ENCODE measurements at regions not wholly inside any gene's neighbourhood (a gene's known extent, or its start where the extent isn't known, plus 50 kb on each side); places are given as distances from the start of the nearest gene placed in this dataset.
A peak's percentile ranks its signal among the peaks of the same experiment; 100 is the strongest.

DNA sequence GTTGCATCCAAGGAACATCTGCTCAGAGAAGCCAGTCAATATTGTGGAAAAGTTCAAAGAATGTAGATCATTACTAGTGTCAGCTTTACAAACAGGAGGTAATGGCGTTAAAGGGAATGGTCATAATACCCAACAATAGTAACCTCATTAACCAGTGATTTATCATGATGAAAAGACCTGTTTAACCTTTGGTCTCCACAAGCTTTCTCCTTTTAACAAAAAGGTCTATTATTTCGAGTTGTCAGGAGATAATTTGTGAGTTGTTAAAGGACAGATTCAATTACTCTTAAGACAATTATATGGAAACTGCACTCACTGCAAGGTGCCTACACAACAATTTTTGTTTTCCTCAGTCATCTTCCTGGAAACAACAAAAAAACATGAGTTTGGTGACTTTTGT, 73.8 kb upstream of the HTATIP2 start:
- Histone ChIP-seq H3K36me3 (ENCODE audit: insufficient read depth, low read length) (no peaks in the 10 kb centered on the region), H2AFZ (ENCODE audit: low read length) (no peak overlapping the region), H3K27me3 (ENCODE audit: insufficient read depth, low read length) (peaks cover 13% of the 10 kb centered on the region), H3K4me1 (ENCODE audit: insufficient read depth, low read length) (no peaks in the 10 kb centered on the region), H3K4me2 (ENCODE audit: insufficient read depth, low read length) (no peak overlapping the region), H3K9me3 (ENCODE audit: low read depth, low read length) (no peaks in the 10 kb centered on the region), H3K4me3 (ENCODE audit: insufficient read depth, low read length) (no peak overlapping the region), H4K20me1 (ENCODE audit: insufficient read depth, low read length) (no peaks in the 10 kb centered on the region), H3K79me2 (ENCODE audit: insufficient read depth, low read length) (no peaks in the 10 kb centered on the region), H3K27ac (ENCODE audit: low read depth, low read length) (no peak overlapping the region)
- DNase-seq (ENCODE audit: insufficient read length, low spot score, missing footprints), result no peak
- TF ChIP-seq, protein P1, sequence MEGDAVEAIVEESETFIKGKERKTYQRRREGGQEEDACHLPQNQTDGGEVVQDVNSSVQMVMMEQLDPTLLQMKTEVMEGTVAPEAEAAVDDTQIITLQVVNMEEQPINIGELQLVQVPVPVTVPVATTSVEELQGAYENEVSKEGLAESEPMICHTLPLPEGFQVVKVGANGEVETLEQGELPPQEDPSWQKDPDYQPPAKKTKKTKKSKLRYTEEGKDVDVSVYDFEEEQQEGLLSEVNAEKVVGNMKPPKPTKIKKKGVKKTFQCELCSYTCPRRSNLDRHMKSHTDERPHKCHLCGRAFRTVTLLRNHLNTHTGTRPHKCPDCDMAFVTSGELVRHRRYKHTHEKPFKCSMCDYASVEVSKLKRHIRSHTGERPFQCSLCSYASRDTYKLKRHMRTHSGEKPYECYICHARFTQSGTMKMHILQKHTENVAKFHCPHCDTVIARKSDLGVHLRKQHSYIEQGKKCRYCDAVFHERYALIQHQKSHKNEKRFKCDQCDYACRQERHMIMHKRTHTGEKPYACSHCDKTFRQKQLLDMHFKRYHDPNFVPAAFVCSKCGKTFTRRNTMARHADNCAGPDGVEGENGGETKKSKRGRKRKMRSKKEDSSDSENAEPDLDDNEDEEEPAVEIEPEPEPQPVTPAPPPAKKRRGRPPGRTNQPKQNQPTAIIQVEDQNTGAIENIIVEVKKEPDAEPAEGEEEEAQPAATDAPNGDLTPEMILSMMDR (IDR thresholded peaks at IDR 0.05; ENCODE audit: extremely low read depth, low read depth, low read length), result no peak

- peaks cover 17% of the 10 kb centered on the region for H3K27me3 ChIP-seq (ENCODE audit: insufficient read depth, low read length)
- no peak for DNase-seq (ENCODE audit: insufficient read length, low spot score, missing footprints)
- H3K36me3 ChIP-seq (ENCODE audit: insufficient read depth, low read length), result no peaks in the 10 kb centered on the region
- H2AFZ ChIP-seq (ENCODE audit: low read length), result no peak overlapping the region
- no peak overlapping the region for H3K4me3 ChIP-seq (ENCODE audit: insufficient read depth, low read length)
- no peaks in the 10 kb centered on the region for H3K79me2 ChIP-seq (ENCODE audit: insufficient read depth, low read length)
- no peaks in the 10 kb centered on the region for H3K9me3 ChIP-seq (ENCODE audit: low read depth, low read length)
- H4K20me1 ChIP-seq (ENCODE audit: insufficient read depth, low read length), result no peaks in the 10 kb centered on the region
- no peaks in the 10 kb centered on the region for H3K4me1 ChIP-seq (ENCODE audit: insufficient read depth, low read length)
- H3K27ac ChIP-seq (ENCODE audit: low read depth, low read length), result no peak overlapping the region
- no peak overlapping the region for H3K4me2 ChIP-seq (ENCODE audit: insufficient read depth, low read length)
- TF ChIP-seq, protein P1 (IDR thresholded peaks at IDR 0.05; ENCODE audit: extremely low read depth, low read depth, low read length), result no peak
These were observed 80.0 kb upstream of the HTATIP2 start for GRCh38 chr11:20283475-20283874.

- no peaks in the 10 kb centered on the region for H3K79me2 ChIP-seq (ENCODE audit: insufficient read depth, low read length)
- H3K27ac ChIP-seq (ENCODE audit: low read depth, low read length), result no peak overlapping the region
- H3K9me3 ChIP-seq (ENCODE audit: low read depth, low read length), result no peaks in the 10 kb centered on the region
- H3K4me1 ChIP-seq (ENCODE audit: insufficient read depth, low read length), result no peaks in the 10 kb centered on the region
- H3K4me3 ChIP-seq (ENCODE audit: insufficient read depth, low read length), result no peak overlapping the region
- peak; percentile 2 for DNase-seq (ENCODE audit: insufficient read length, low spot score, missing footprints)
- H3K4me2 ChIP-seq (ENCODE audit: insufficient read depth, low read length), result no peak overlapping the region
- H3K27me3 ChIP-seq (ENCODE audit: insufficient read depth, low read length), result peaks cover 18% of the 10 kb centered on the region
- H4K20me1 ChIP-seq (ENCODE audit: insufficient read depth, low read length), result no peaks in the 10 kb centered on the region
- H3K36me3 ChIP-seq (ENCODE audit: insufficient read depth, low read length), result no peaks in the 10 kb centered on the region
- H2AFZ ChIP-seq (ENCODE audit: low read length), result no peak overlapping the region
- TF ChIP-seq, protein P1 (IDR thresholded peaks at IDR 0.05; ENCODE audit: extremely low read depth, low read depth, low read length), result no peak
These were observed 84.8 kb upstream of the HTATIP2 start for GRCh38 chr11:20278727-20279126.

DNA sequence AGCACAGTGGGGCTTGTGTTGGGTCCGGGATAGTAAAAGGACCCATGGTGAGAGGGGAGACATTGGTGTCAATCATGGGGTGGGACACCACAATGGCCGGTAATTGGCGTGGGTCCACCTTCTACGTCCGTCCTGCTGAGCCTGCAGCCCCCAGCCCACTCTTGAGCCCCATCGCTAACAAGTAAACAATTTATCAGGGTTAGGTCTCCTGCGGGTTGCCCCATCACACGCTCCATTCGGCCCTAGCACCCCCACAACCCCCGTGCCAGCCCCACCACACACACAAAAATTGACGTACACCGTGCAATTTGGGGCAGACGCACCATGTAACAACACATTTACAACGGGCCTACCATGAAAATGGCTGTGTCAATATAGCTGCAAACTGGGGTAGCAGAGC, 86.5 kb upstream of the HTATIP2 start:
- TF ChIP-seq, protein P1 (IDR thresholded peaks at IDR 0.05; ENCODE audit: extremely low read depth, low read depth, low read length), result no peak
- Histone ChIP-seq H3K27me3 (ENCODE audit: insufficient read depth, low read length) (peaks cover 18% of the 10 kb centered on the region), H3K79me2 (ENCODE audit: insufficient read depth, low read length) (no peaks in the 10 kb centered on the region), H3K4me2 (ENCODE audit: insufficient read depth, low read length) (no peak overlapping the region), H2AFZ (ENCODE audit: low read length) (no peak overlapping the region), H3K4me1 (ENCODE audit: insufficient read depth, low read length) (no peaks in the 10 kb centered on the region), H3K36me3 (ENCODE audit: insufficient read depth, low read length) (no peaks in the 10 kb centered on the region), H4K20me1 (ENCODE audit: insufficient read depth, low read length) (no peaks in the 10 kb centered on the region), H3K4me3 (ENCODE audit: insufficient read depth, low read length) (no peak overlapping the region), H3K27ac (ENCODE audit: low read depth, low read length) (no peak overlapping the region), H3K9me3 (ENCODE audit: low read depth, low read length) (no peaks in the 10 kb centered on the region)
- DNase-seq (ENCODE audit: insufficient read length, low spot score, missing footprints), result no peak
